H9 (cell line): ENCODE measurements at regions not wholly inside any gene's neighbourhood (a gene's known extent, or its start where the extent isn't known, plus 50 kb on each side); places are given as distances from the start of the nearest gene placed in this dataset.

ENCODE experiments used
- DNase-seq: peaks from one replicate; pipeline ENCODE4 v3.0.0-alpha.2; 2017
- H2AFZ ChIP-seq: one replicate; pipeline ENCODE4 v1.6.1; 2013; ENCODE audit warnings: mild to moderate bottlenecking, low read length, control low read depth, moderate library complexity
- H2AK5ac ChIP-seq: 2 replicates; pipeline ENCODE4 v1.6.1; 2013; ENCODE audit warnings: low read length, control low read depth, mixed read lengths; ENCODE audit not compliant: insufficient read length
- H2BK120ac ChIP-seq: one replicate; pipeline ENCODE4 v1.6.1; 2013; ENCODE audit warnings: low read depth, mild to moderate bottlenecking, low read length, control low read depth, inconsistent platforms; ENCODE audit not compliant: poor library complexity, severe bottlenecking
- H2BK12ac ChIP-seq: 2 replicates; pipeline ENCODE4 v1.6.1; 2013; ENCODE audit warnings: low read length, control low read depth, mixed read lengths, low read depth; ENCODE audit not compliant: insufficient read length
- H2BK15ac ChIP-seq: 2 replicates; pipeline ENCODE4 v1.6.1; 2013; ENCODE audit warnings: low read depth, low read length, control low read depth
- H2BK20ac ChIP-seq: one replicate; pipeline ENCODE4 v1.6.1; 2013; ENCODE audit warnings: low read depth, mild to moderate bottlenecking, low read length, control low read depth, inconsistent platforms; ENCODE audit not compliant: poor library complexity, severe bottlenecking
- H2BK5ac ChIP-seq: 2 replicates; pipeline ENCODE4 v1.6.1; 2013; ENCODE audit warnings: low read length, control low read depth, mixed read lengths; ENCODE audit not compliant: insufficient read length
- H3K14ac ChIP-seq: 2 replicates; pipeline ENCODE4 v1.6.1; 2013; ENCODE audit warnings: low read length, control low read depth; ENCODE audit not compliant: insufficient read depth
- H3K18ac ChIP-seq: 2 replicates; pipeline ENCODE4 v1.6.1; 2013; ENCODE audit warnings: low read depth, mild to moderate bottlenecking, mixed read lengths, low read length, control low read depth; ENCODE audit not compliant: insufficient read length
- H3K23ac ChIP-seq: 2 replicates; pipeline ENCODE4 v1.6.1; 2013; ENCODE audit warnings: low read length, control low read depth, mixed read lengths, low read depth; ENCODE audit not compliant: insufficient read length
- H3K23me2 ChIP-seq: 2 replicates; pipeline ENCODE4 v1.6.1; 2013; ENCODE audit warnings: low read depth, mild to moderate bottlenecking, mixed read lengths, low read length, control low read depth; ENCODE audit not compliant: insufficient read length, poor library complexity, severe bottlenecking
- H3K27ac ChIP-seq: 2 replicates; pipeline ENCODE4 v1.5.1; 2013; ENCODE audit warnings: low read length, control low read depth, mixed read lengths, low read depth; ENCODE audit not compliant: insufficient read length
- H3K27me3 ChIP-seq: 2 replicates; pipeline ENCODE4 v1.6.1; 2013; ENCODE audit warnings: low read length, control low read depth, inconsistent platforms; ENCODE audit not compliant: insufficient read depth
- H3K4ac ChIP-seq: 2 replicates; pipeline ENCODE4 v1.6.1; 2013; ENCODE audit warnings: low read depth, mild to moderate bottlenecking, control low read depth, inconsistent platforms, low read length, moderate library complexity
- H3K4me1 ChIP-seq: 2 replicates; pipeline ENCODE4 v1.6.1; 2013; ENCODE audit warnings: low read length, control low read depth, inconsistent platforms; ENCODE audit not compliant: insufficient read depth
- H3K4me2 ChIP-seq: 2 replicates; pipeline ENCODE4 v1.6.1; 2013; ENCODE audit warnings: low read length, control low read depth, mixed read lengths; ENCODE audit not compliant: insufficient read length, insufficient read depth
- H3K56ac ChIP-seq: 2 replicates; pipeline ENCODE4 v1.6.1; 2013; ENCODE audit warnings: low read depth, mild to moderate bottlenecking, mixed read lengths, low read length, control low read depth; ENCODE audit not compliant: insufficient read length
- H3K79me1 ChIP-seq: 2 replicates; pipeline ENCODE4 v1.6.1; 2013; ENCODE audit warnings: low read depth, mild to moderate bottlenecking, moderate library complexity, low read length, control low read depth, inconsistent platforms; ENCODE audit not compliant: insufficient read depth, poor library complexity, severe bottlenecking
- H3K79me2 ChIP-seq: 2 replicates; pipeline ENCODE4 v1.6.1; 2013; ENCODE audit warnings: low read length, control low read depth, inconsistent platforms; ENCODE audit not compliant: insufficient read depth
- H3K9ac ChIP-seq: 2 replicates; pipeline ENCODE4 v1.6.1; 2013; ENCODE audit warnings: low read length, control low read depth, mixed read lengths; ENCODE audit not compliant: insufficient read length; ENCODE audit errors: extremely low read depth
- H3K9me3 ChIP-seq: one replicate; pipeline ENCODE4 v1.6.1; 2013; ENCODE audit warnings: low read depth, low read length, inconsistent platforms; ENCODE audit not compliant: control insufficient read depth
- H3T11ph ChIP-seq: one replicate; pipeline ENCODE4 v1.6.1; 2013; ENCODE audit warnings: mild to moderate bottlenecking, low read length, control low read depth, inconsistent platforms
- H4K20me1 ChIP-seq: one replicate; pipeline ENCODE4 v1.6.1; 2013; ENCODE audit not compliant: control insufficient read depth, insufficient read length, insufficient read depth
- H4K5ac ChIP-seq: 2 replicates; pipeline ENCODE4 v1.6.1; 2013; ENCODE audit warnings: low read depth, mild to moderate bottlenecking, mixed read lengths, low read length, control low read depth; ENCODE audit not compliant: insufficient read length
- H4K8ac ChIP-seq: replicated peaks from 2 replicates; pipeline ENCODE4 v1.6.1; 2013; ENCODE audit warnings: low read length, control low read depth, mixed read lengths, low read depth; ENCODE audit not compliant: insufficient read length
- H4K91ac ChIP-seq: 2 replicates; pipeline ENCODE4 v1.6.1; 2013; ENCODE audit warnings: low read depth, mild to moderate bottlenecking, moderate library complexity, mixed read lengths, low read length, control low read depth; ENCODE audit not compliant: insufficient read length
- H3K27ac Mint-ChIP-seq, 3 experiments: 2 replicates in 2 of 3; 3 replicates in 1 of 3; pipeline ENCODE4 v1.8.0; 2020 to 2021; ENCODE audit warnings: mixed read lengths in 3 of 3, mild to moderate bottlenecking in 1 of 3, moderate library complexity in 1 of 3
- H3K27me3 Mint-ChIP-seq: 2 replicates; pipeline ENCODE4 v1.8.0; 2021; ENCODE audit warnings: low read depth, mild to moderate bottlenecking, moderate library complexity, mixed read lengths
- H3K36me3 Mint-ChIP-seq, 3 experiments: 2 replicates in 2 of 3; 3 replicates in 1 of 3; pipeline ENCODE4 v1.8.0; 2020 to 2021; ENCODE audit warnings: low read depth in 3 of 3, mixed read lengths in 3 of 3; ENCODE audit not compliant: insufficient read depth in 1 of 3
- H3K4me1 Mint-ChIP-seq, 2 experiments: 2 replicates each; pipeline ENCODE4 v1.8.0; 2020; ENCODE audit warnings: mixed read lengths in 2 of 2
- H3K4me3 Mint-ChIP-seq, 2 experiments: 2 replicates in 1 of 2; 3 replicates in 1 of 2; pipeline ENCODE4 v1.8.0; 2020 to 2021; ENCODE audit warnings: mild to moderate bottlenecking in 2 of 2, mixed read lengths in 2 of 2, moderate library complexity in 1 of 2
- H3K9me3 Mint-ChIP-seq, 2 experiments: 2 replicates in 1 of 2; 3 replicates in 1 of 2; pipeline ENCODE4 v1.8.0; 2020; ENCODE audit warnings: mild to moderate bottlenecking in 2 of 2, mixed read lengths in 2 of 2, moderate library complexity in 1 of 2
- WGBS: extraction: QIAGEN DNeasy Blood & Tissue Kit; methylation state at CpG from one replicate; pipeline ENCODE4 v1.1.7; 2013; ENCODE audit warnings: missing lambda C conversion rate, low lambda C conversion rate, mixed read lengths; ENCODE audit not compliant: insufficient read length; ENCODE audit errors: extremely low coverage; 5-methylcytosine and 5-hydroxymethylcytosine counted together
- TF ChIP-seq, protein P1 (sequence below): fragments of 200-600 bp; sonication (generic); conservative IDR thresholded peaks from 3 replicates; pipeline ENCODE4 v1.8.0; 2021; ENCODE audit warnings: antibody characterized with exemption, mild to moderate bottlenecking

DNA sequence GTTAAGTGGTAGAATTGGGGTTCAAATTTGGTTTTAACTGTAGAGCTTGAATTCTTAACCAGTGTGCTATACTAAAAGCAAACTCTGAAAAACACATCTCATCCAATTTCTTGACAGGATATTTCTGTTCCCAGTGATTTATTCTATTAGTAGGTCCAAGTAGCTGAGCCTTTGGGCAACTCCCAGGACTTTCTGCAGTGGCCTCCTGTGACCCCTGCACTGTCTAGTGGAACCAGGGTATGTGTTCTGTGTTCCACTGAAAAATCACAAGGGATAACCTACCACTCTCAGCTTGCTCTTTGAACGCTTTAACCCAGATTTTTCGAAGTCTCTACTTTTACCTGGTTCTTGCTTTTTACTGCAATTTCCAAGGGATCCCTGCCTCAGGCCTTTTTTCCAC is 58.0 kb upstream of the SCOC start:
- Histone ChIP-seq H4K5ac (no peak overlapping the region), H3K23ac (no peak overlapping the region), H2BK15ac (no peak overlapping the region), H3K56ac (no peak overlapping the region), H4K91ac (no peak overlapping the region), H3K4me1 (0 out of 2 replicates have a peak, but pooled peaks cover 4% of the 10 kb centered on the region), H2BK120ac (no peak overlapping the region), H3K27ac (no peak overlapping the region), H2BK12ac (no peak overlapping the region), H3K9me3 (no peaks in the 10 kb centered on the region), H3K79me2 (no peaks in the 10 kb centered on the region), H3K9ac (no peak overlapping the region), H2AK5ac (no peak overlapping the region), H3K23me2 (no peaks in the 10 kb centered on the region), H4K8ac (no peak overlapping the region), H3K4ac (no peak overlapping the region), H2AFZ (no peak overlapping the region), H4K20me1 (no peaks in the 10 kb centered on the region), H3K18ac (no peak overlapping the region), H3K4me2 (no peak overlapping the region), H3T11ph (no peak overlapping the region), H3K27me3 (peaks cover 26% of the 10 kb centered on the region), H2BK20ac (no peak overlapping the region), H2BK5ac (no peak overlapping the region), H3K14ac (no peak overlapping the region), H3K79me1 (no peaks in the 10 kb centered on the region)
- peaks cover 0 to 6% of the 10 kb centered on the region in 2 experiments; a peak in 3 of 5 replicates for H3K9me3 Mint-ChIP-seq
- no peak overlapping the region for H3K27ac Mint-ChIP-seq
- no peak for DNase-seq
- H3K4me3 Mint-ChIP-seq = peak overlapping the region in 1 of 2 experiments; percentile 11; a peak in 1 of 5 replicates
- no peaks in the 10 kb centered on the region for H3K36me3 Mint-ChIP-seq
- H3K4me1 Mint-ChIP-seq = peaks cover 27% of the 10 kb centered on the region in 2 experiments
- TF ChIP-seq, protein P1, sequence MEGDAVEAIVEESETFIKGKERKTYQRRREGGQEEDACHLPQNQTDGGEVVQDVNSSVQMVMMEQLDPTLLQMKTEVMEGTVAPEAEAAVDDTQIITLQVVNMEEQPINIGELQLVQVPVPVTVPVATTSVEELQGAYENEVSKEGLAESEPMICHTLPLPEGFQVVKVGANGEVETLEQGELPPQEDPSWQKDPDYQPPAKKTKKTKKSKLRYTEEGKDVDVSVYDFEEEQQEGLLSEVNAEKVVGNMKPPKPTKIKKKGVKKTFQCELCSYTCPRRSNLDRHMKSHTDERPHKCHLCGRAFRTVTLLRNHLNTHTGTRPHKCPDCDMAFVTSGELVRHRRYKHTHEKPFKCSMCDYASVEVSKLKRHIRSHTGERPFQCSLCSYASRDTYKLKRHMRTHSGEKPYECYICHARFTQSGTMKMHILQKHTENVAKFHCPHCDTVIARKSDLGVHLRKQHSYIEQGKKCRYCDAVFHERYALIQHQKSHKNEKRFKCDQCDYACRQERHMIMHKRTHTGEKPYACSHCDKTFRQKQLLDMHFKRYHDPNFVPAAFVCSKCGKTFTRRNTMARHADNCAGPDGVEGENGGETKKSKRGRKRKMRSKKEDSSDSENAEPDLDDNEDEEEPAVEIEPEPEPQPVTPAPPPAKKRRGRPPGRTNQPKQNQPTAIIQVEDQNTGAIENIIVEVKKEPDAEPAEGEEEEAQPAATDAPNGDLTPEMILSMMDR = no peak
- peaks cover 91% of the 10 kb centered on the region for H3K27me3 Mint-ChIP-seq
- no CpG with 5 or more reads among the region's 2 CpGs for WGBS
